HCT116 (cell line): ENCODE measurements at regions not wholly inside any gene's neighbourhood (a gene's known extent, or its start where the extent isn't known, plus 50 kb on each side); places are given as distances from the start of the nearest gene placed in this dataset.

Experiments used
- ATAC-seq: fragments of 200-7000 bp; cut with Tn5 transposase; 2 replicates; pipeline ENCODE4 v1.9.1; 2020; ENCODE audit warnings: mild to moderate bottlenecking, moderate library complexity
- BruUV-seq: library from RNA; stranded (reverse); fragments of 400-500 nt; replicated peaks from 2 replicates; lab custom pipeline; 2021; lab: Mats Ljungman, UMichigan
- CTCF ChIA-PET: fragments of 300-600 bp; sonication (Branson Sonifier 250); formaldehyde crosslinking; loops from one replicate; lab custom pipeline; 2021; ENCODE audit warnings: antibody characterized with exemption; lab: Charles Lee
- POLR2A ChIA-PET: fragments of 300-600, 350-600 bp; sonication (Branson Sonifier 250); formaldehyde crosslinking; loops from one replicate; lab custom pipeline; 2021; ENCODE audit warnings: antibody characterized with exemption; lab: Charles Lee
- RAD21 ChIA-PET, 2 experiments: fragments of 300-600 bp; sonication (Branson Sonifier 250); formaldehyde crosslinking; loops; one replicate each; lab custom pipeline; 2023; ENCODE audit warnings: low total read pairs in 2 of 2; ENCODE audit not compliant: uncharacterized antibody in 2 of 2, unreplicated experiment in 2 of 2, low non-redundant PET in 1 of 2; lab: Charles Lee
- DNase-seq: peaks from one replicate; pipeline ENCODE4 v3.0.0-alpha.2; 2010; ENCODE audit warnings: low read depth, low spot score
- H2AFZ ChIP-seq: fragments of 200-600 bp; shearing (Covaris generic), sonication (generic); 2 replicates; pipeline ENCODE4 v1.6.1; 2017; ENCODE audit warnings: low read depth, mixed run types, mixed read lengths, antibody characterized with exemption, low read length; ENCODE audit not compliant: poor library complexity, severe bottlenecking
- H3K27ac ChIP-seq: 2 replicates; pipeline ENCODE4 v1.5.1; 2012; ENCODE audit warnings: low read depth, low read length
- H3K27me3 ChIP-seq: fragments of 200-600 bp; sonication (generic); 2 replicates; pipeline ENCODE4 v1.6.1; 2016; ENCODE audit warnings: mixed run types, low read length, mixed read lengths; ENCODE audit not compliant: insufficient read depth
- H3K36me3 ChIP-seq, 2 experiments: fragments of 200-500 bp in 1 of 2; fragments of 200-600 bp in 1 of 2; sonication (Bioruptor generic) in 1 of 2; sonication (generic) in 1 of 2; 2 replicates each; pipeline versions ENCODE4 v1.5.1 to v1.6.1; 2014 to 2016; ENCODE audit warnings: low read length in 2 of 2, inconsistent platforms in 1 of 2, mixed read lengths in 1 of 2, mixed run types in 1 of 2; ENCODE audit not compliant: insufficient read depth in 2 of 2, control insufficient read depth in 1 of 2
- H3K4me1 ChIP-seq, 2 experiments: fragments of 200-600 bp in 1 of 2; sonication (generic) in 1 of 2; 2 replicates each; pipeline versions ENCODE4 v1.5.1 to v1.6.1; 2012 to 2017; ENCODE audit warnings: low read length in 2 of 2, inconsistent platforms in 1 of 2, mild to moderate bottlenecking in 1 of 2, mixed read lengths in 1 of 2, mixed run types in 1 of 2, moderate library complexity in 1 of 2; ENCODE audit not compliant: insufficient read depth in 2 of 2, control insufficient read depth in 1 of 2
- H3K4me2 ChIP-seq: fragments of 200-600 bp; sonication (generic); 2 replicates; pipeline ENCODE4 v1.6.1; 2017; ENCODE audit warnings: mixed run types, low read length, mixed read lengths
- H3K4me3 ChIP-seq, 2 experiments: fragments of 200-600 bp in 1 of 2; sonication (generic) in 1 of 2; replicated peaks in 1 of 2; 2 replicates each; pipeline ENCODE4 v1.5.1; 2011 to 2016; ENCODE audit warnings: low read length in 2 of 2, control low read depth in 1 of 2, low read depth in 1 of 2, mild to moderate bottlenecking in 1 of 2, mixed read lengths in 1 of 2, mixed run types in 1 of 2
- H3K79me2 ChIP-seq: fragments of 200-600 bp; sonication (generic); 2 replicates; pipeline ENCODE4 v1.6.1; 2017; ENCODE audit warnings: mild to moderate bottlenecking, mixed run types, low read length, moderate library complexity, mixed read lengths; ENCODE audit not compliant: insufficient read depth
- H3K9ac ChIP-seq: fragments of 200-600 bp; sonication (generic); 2 replicates; pipeline ENCODE4 v1.6.1; 2016; ENCODE audit warnings: low read length, mixed read lengths
- H3K9me2 ChIP-seq: fragments of 200-600 bp; sonication (generic), shearing (Covaris generic); 2 replicates; pipeline ENCODE4 v1.6.1; 2017; ENCODE audit warnings: mixed run types, mild to moderate bottlenecking, moderate library complexity; ENCODE audit not compliant: insufficient read depth
- H3K9me3 ChIP-seq, 2 experiments: fragments of 200-500 bp in 1 of 2; fragments of 200-600 bp in 1 of 2; sonication (Bioruptor generic) in 1 of 2; sonication (generic) in 1 of 2; 2 replicates each; pipeline ENCODE4 v1.6.1; 2014 to 2017; ENCODE audit warnings: low read length in 2 of 2, mixed read lengths in 2 of 2, inconsistent platforms in 1 of 2, low read depth in 1 of 2, mild to moderate bottlenecking in 1 of 2, mixed run types in 1 of 2, moderate library complexity in 1 of 2; ENCODE audit not compliant: control insufficient read depth in 1 of 2, insufficient read depth in 1 of 2
- H4K20me1 ChIP-seq: fragments of 200-600 bp; sonication (generic), shearing (Covaris generic); 2 replicates; pipeline ENCODE4 v1.6.1; 2017; ENCODE audit warnings: mixed run types, mild to moderate bottlenecking, moderate library complexity; ENCODE audit not compliant: insufficient read depth
- CBX3 ChIP-seq: IDR thresholded peaks from 2 replicates; pipeline ENCODE4 v1.6.1; 2012; ENCODE audit warnings: low read depth
- EGR1 ChIP-seq: IDR thresholded peaks from 2 replicates; pipeline ENCODE4 v1.6.1; 2012; ENCODE audit warnings: low read depth
- FOSL1 ChIP-seq: IDR thresholded peaks from 2 replicates; pipeline ENCODE4 v1.6.1; 2012; ENCODE audit warnings: low read depth
- MAX ChIP-seq: IDR thresholded peaks from 2 replicates; pipeline ENCODE4 v1.6.1; 2012
- POLR2AphosphoS5 ChIP-seq: IDR thresholded peaks from 2 replicates; pipeline ENCODE4 v1.6.1; 2011; ENCODE audit warnings: mild to moderate bottlenecking, low read depth, low read length, moderate library complexity
- REST ChIP-seq: IDR thresholded peaks from 2 replicates; pipeline ENCODE4 v1.6.1; 2012; ENCODE audit warnings: low read depth
- SIN3A ChIP-seq: IDR thresholded peaks from 2 replicates; pipeline ENCODE4 v1.6.1; 2012; ENCODE audit warnings: low read depth
- SP1 ChIP-seq: IDR thresholded peaks from 2 replicates; pipeline ENCODE4 v1.6.1; 2012; ENCODE audit warnings: low read depth
- SRF ChIP-seq: IDR thresholded peaks from 2 replicates; pipeline ENCODE4 v1.6.1; 2012; ENCODE audit warnings: low read depth
- TCF7L2 ChIP-seq: IDR thresholded peaks from 2 replicates; pipeline ENCODE4 v1.7.0; 2011; ENCODE audit warnings: borderline replicate concordance, inconsistent platforms; ENCODE audit not compliant: insufficient read depth, insufficient read length; ENCODE audit errors: extremely low read depth
- ZFX ChIP-seq: fragments of 450-650 bp; IDR thresholded peaks from 2 replicates; pipeline ENCODE4 v1.6.1; 2017
- intact Hi-C: fragments of 100-400 bp; cut with micrococcal nuclease; formaldehyde crosslinking; loops from 2 replicates; pipeline ENCODE4 v1.10.0; 2022
- TF ChIP-seq, protein P1 (sequence below), 3 experiments: fragments of 200-600 bp in 1 of 3; sonication (generic) in 1 of 3; IDR thresholded peaks in 2 of 3; conservative IDR thresholded peaks in 1 of 3; 2 replicates each; pipeline ENCODE4 v1.5.1; 2012 to 2017; ENCODE audit warnings: low read depth in 2 of 3, low read length in 2 of 3, antibody characterized with exemption in 1 of 3, borderline replicate concordance in 1 of 3, control low read depth in 1 of 3, mild to moderate bottlenecking in 1 of 3, mixed read lengths in 1 of 3, mixed run types in 1 of 3, moderate library complexity in 1 of 3; ENCODE audit not compliant: insufficient read depth in 1 of 3
- TF ChIP-seq, protein P2 (sequence below): IDR thresholded peaks from 2 replicates; pipeline ENCODE4 v1.6.1; 2012

DNA sequence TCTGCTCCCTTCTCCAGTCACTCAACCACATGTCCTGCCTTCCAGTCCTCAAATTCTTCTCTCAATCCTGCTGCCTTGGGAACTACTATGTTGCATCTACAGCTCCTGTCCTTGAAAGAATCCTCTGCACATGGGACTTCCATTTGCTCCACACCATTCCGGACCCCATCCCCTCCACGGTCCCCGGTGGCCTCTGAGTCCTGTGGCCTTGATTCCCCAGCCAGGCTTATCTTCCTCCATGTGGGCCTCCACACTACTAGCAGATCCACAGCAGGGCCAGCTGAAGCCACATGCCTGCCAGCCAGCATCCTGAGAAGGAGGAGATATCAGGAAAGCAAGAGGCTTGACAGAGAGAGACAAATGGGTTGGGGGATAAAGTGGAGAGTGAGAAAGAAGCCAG, 1323.8 kb downstream of the UQCRFS1 start:
- no peak overlapping the region for H2AFZ ChIP-seq
- H3K4me1 ChIP-seq: no peaks in the 10 kb centered on the region
- H3K79me2 ChIP-seq: no peaks in the 10 kb centered on the region
- no peaks in the 10 kb centered on the region for H3K27me3 ChIP-seq
- ATAC-seq: no peak
- POLR2A ChIA-PET: no interaction called here
- TF ChIP-seq, protein P1, sequence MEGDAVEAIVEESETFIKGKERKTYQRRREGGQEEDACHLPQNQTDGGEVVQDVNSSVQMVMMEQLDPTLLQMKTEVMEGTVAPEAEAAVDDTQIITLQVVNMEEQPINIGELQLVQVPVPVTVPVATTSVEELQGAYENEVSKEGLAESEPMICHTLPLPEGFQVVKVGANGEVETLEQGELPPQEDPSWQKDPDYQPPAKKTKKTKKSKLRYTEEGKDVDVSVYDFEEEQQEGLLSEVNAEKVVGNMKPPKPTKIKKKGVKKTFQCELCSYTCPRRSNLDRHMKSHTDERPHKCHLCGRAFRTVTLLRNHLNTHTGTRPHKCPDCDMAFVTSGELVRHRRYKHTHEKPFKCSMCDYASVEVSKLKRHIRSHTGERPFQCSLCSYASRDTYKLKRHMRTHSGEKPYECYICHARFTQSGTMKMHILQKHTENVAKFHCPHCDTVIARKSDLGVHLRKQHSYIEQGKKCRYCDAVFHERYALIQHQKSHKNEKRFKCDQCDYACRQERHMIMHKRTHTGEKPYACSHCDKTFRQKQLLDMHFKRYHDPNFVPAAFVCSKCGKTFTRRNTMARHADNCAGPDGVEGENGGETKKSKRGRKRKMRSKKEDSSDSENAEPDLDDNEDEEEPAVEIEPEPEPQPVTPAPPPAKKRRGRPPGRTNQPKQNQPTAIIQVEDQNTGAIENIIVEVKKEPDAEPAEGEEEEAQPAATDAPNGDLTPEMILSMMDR (IDR thresholded peaks at IDR 0.05 in 2 of 3, conservative IDR thresholded peaks at IDR 0.05 in 1 of 3; ENCODE audit: borderline replicate concordance in 1 of 3, insufficient read depth in 1 of 3, low read depth in 2 of 3, low read length in 2 of 3): no peak
- TF ChIP-seq SIN3A: no peak
- TF ChIP-seq FOSL1: no peak
- no peak for TF ChIP-seq EGR1
- no peak for TF ChIP-seq ZFX
- TF ChIP-seq SP1: no peak
- no peak for TF ChIP-seq CBX3
- TF ChIP-seq, protein P2, sequence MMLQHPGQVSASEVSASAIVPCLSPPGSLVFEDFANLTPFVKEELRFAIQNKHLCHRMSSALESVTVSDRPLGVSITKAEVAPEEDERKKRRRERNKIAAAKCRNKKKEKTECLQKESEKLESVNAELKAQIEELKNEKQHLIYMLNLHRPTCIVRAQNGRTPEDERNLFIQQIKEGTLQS: no peak
- no peak for TF ChIP-seq REST
- TF ChIP-seq TCF7L2: no peak
- TF ChIP-seq SRF: no peak
- TF ChIP-seq MAX: no peak
- TF ChIP-seq POLR2AphosphoS5: no peak
- CTCF ChIA-PET: no interaction called here
- no peak overlapping the region for H3K9ac ChIP-seq
- H4K20me1 ChIP-seq: no peaks in the 10 kb centered on the region
- no TSS peak for BruUV-seq
- peaks cover 3 to 12% of the 10 kb centered on the region in 2 experiments; a peak in 2 of 4 replicates for H3K9me3 ChIP-seq
- H3K4me3 ChIP-seq: no peak overlapping the region
- no peak for DNase-seq
- no peak overlapping the region for H3K27ac ChIP-seq
- intact Hi-C loops: no loop called here
- H3K4me2 ChIP-seq: no peak overlapping the region
- no peaks in the 10 kb centered on the region for H3K9me2 ChIP-seq
- H3K36me3 ChIP-seq: no peaks in the 10 kb centered on the region
- RAD21 ChIA-PET: no interaction called here
